ENCODE measurements at regions not wholly inside any gene's neighbourhood (a gene's known extent, or its start where the extent isn't known, plus 50 kb on each side); places are given as distances from the start of the nearest gene placed in this dataset.

DNA sequence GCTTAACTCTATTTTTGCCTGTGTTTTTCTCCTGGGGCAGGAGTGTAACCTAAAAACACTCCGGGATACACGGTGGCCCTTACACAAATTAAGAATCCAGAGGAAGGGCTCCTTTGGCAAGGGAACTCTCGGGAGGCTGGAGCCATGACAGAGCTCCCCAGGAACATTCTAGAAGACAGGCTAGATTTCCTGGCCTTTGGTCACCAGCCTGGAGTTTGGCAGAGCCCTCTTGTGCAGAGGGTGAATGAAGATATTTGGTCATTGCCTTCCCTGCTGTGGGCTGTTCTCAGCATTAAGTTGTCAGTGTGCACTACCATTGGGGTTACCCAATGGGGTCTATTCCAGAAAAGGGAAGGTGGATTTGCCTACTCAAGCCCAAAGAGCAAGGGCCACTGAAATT is 53.8 kb upstream of the LNX1 start:
- DNase-seq (ENCODE audit: extremely low read depth, low read depth) = no peak
- H3K4me3 ChIP-seq (replicated peaks; ENCODE audit: low read depth, low read length) = no peak overlapping the region
- TF ChIP-seq, protein P1, sequence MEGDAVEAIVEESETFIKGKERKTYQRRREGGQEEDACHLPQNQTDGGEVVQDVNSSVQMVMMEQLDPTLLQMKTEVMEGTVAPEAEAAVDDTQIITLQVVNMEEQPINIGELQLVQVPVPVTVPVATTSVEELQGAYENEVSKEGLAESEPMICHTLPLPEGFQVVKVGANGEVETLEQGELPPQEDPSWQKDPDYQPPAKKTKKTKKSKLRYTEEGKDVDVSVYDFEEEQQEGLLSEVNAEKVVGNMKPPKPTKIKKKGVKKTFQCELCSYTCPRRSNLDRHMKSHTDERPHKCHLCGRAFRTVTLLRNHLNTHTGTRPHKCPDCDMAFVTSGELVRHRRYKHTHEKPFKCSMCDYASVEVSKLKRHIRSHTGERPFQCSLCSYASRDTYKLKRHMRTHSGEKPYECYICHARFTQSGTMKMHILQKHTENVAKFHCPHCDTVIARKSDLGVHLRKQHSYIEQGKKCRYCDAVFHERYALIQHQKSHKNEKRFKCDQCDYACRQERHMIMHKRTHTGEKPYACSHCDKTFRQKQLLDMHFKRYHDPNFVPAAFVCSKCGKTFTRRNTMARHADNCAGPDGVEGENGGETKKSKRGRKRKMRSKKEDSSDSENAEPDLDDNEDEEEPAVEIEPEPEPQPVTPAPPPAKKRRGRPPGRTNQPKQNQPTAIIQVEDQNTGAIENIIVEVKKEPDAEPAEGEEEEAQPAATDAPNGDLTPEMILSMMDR (IDR thresholded peaks at IDR 0.05; ENCODE audit: low read depth, low read length, missing control alignments) = no peak

DNA sequence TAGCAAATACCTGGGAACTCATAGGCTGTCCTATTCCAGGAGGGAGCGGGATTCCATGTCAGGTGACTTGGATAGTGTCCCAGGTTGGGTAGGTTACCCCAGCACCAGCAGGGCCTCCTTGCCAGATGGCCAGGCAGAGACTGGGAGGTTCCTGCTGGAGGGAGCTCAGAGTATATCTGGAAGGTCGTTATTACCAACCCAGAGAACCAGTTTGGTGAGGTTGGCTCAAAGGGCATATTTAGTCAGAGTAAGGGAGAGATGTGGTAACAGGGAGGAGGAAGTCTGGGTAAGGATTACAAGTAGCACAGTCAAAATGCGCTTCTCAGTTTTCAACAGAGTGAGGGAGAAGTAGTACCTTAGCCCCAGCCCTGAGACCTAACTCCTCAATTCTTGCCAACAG is 53.3 kb upstream of the LNX1 start:
- H3K4me3 ChIP-seq (replicated peaks; ENCODE audit: low read depth, low read length) = no peak overlapping the region
- DNase-seq (ENCODE audit: extremely low read depth, low read depth) = no peak
- TF ChIP-seq, protein P1 (IDR thresholded peaks at IDR 0.05; ENCODE audit: low read depth, low read length, missing control alignments) = no peak
